ENCODE measurements at regions not wholly inside any gene's neighbourhood (a gene's known extent, or its start where the extent isn't known, plus 50 kb on each side); places are given as distances from the start of the nearest gene placed in this dataset.
"Not testable (repeated sequence)": the region's sequence is repeated elsewhere in the genome, so short reads cannot be mapped to it uniquely, and the experiment has no call there.

DNA sequence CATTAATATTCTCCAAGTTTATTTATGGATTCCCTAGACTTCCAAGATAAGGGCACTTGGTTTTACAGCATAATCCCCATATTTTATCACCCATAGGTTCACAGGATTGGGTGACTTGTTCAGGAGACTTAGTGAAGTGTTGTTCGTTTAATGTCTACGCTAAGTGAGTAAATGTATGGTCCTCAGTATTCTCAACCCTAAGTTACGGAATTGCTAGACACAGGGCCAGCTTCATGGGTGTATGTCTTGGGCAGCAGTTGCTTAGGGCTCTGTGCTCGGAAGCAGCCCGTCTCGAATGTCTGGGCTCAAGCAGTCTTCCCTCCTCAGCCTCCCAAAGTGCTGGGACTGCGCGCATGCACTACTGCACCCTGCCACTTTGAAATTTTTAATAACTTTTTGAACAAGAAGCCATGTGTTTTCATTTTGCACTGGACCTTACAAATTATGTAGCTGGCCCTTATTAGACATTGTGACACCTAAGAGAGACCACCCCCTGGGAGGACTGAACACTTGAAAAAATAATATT is 91.5 kb upstream of the ZNF217 start:
- no peak for DNase-seq

DNA sequence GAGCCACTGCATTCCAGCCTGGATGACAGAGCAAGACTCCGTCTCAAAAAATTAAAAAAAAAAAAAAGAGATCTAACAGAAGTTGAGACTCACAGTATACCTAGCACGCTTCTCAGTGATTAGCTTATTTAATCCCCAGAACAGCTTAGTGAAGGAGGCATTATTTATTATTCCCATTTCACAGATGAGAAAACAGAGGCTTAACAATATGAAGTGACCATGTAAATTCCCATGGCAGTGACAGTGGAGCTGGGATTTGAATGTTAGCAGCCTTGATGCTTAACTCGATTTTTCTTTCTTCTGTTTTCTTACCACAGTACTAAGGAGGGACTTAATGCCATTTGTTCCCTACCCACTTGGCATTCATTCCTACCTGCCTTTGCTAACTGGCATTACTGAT is 89.9 kb upstream of the ZNF217 start:
- DNase-seq: no peak

DNA sequence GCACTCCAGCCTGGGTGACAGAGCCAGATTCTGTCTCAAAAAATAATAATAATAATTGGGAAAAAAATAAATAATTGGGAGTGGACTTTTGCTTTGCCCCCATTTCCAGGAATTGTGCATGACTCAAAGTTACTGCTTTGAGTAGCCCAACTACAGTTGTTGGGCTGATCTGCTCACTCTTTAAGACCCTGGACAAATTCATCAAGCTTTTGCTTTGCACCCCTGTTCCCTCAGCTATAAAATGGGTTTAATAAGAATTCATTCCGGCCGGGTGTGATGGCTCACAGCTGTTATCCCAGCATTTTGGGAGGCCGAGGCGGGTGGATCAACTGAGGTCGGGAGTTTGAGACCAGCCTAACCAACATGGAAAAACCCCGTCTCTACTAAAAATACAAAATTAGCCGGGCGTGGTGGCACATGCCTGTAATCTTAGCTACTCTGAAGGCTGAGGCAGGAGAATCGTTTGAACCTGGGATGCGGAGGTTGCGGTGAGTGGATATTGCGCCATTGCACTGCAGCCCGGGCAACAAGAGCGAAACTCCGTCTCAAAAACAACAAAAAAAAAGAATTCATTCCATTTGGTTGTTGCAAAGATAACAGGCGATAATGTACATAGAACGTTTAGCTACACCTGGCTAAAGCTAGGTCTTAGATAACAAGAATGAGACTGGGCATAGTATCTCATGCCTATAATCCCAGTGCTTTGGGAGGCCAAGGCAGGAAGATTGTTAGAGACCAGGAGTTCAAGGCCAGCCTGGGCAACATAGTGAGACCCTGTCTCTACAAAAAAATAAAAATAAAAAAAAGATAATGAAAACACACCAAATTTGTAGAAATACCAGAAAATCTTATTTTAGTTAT is 87.9 kb upstream of the ZNF217 start:
- no peak for DNase-seq

- DNase-seq: no peak
These were observed 86.1 kb upstream of the ZNF217 start for GRCh38 chr20:53679597-53680309.

- no peak for DNase-seq
These were observed 85.5 kb upstream of the ZNF217 start for GRCh38 chr20:53678990-53679596.

DNA sequence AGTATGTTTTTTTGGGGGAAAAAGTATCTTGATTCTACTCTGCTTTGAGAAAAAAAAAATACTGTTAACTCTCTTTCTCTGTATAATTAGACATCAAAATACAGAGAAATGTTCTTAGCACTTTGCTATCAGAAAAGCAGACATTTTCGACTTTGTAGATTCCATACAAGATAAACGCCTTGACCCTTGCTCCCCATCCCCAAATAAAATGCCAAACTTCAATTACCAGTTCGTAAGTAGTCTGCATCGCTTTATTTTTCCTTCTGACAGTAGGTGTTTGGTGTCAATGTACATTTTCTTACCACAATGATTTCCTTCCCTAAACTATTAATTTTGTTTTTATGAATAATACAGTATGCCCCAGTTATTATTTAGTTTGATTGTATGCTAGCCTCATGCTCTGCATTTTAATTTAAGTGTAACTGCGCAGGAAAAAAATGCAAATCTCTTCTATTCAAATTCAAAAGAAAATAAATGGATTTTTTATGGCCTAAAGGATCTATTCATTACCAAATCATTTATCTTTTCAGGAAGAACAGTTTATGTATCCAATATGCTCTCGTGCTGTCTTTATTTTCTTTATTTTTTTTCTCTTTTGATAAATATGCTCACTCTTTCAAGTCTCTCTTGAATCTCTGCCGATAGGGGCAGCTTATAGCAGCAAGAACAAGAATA is 84.8 kb upstream of the ZNF217 start:
- DNase-seq: no peak

- DNase-seq: no peak
These were observed 84.0 kb upstream of the ZNF217 start for GRCh38 chr20:53677447-53678314.

GRCh38 chr20:53676987-53677386 is 83.3 kb upstream of the ZNF217 start:
- no peak for DNase-seq

GRCh38 chr20:53676519-53676822 is 82.8 kb upstream of the ZNF217 start:
- DNase-seq: no peak

DNA sequence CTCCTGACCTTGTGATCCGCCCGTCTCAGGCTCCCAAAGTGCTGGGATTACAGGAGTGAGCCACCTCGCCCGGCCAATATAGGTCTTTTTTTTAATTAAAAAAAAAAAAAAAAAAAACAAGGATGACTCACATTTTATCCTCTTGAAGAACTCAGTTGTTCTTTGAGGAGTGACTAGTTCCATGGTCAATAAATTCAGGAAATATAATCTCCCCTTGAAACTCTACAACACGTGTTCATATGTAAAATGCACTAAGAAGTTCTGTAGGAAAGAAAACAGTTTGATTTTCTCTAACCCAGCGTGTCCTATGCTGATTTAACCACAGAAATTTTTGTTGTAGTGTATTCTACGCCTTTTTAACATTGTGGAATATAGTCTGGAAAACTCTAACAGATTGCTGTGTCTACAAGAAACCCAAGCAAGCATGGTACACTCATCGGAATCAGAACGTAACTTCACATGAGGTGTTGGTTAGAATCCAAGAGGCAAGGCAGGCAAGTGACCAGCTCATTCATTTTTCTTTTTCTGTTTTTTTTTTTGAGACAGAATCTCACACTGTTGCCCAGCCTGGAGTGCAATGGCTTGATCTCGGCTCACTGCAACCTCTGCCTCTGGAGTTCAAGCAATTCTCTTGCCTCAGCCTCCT is 79.0 kb upstream of the ZNF217 start:
- no peak for DNase-seq

DNA sequence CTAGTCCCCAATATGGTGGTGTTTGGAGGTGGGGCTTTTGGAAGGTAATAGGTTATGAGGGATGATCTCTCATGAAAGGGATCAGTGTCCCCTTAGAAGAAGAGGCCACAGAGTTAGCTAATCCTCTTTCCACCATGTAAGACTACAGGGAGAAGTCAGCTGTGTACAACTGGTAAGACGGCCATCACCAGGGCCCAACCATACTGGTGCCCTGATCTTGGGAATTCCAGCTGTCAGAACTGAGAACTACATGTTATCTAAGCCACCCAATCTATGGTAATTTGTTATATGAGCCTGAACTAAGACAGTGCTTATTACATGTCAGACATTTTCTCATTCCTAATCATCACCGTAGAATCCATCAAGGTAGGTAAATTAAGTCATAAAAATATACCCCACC is 77.7 kb upstream of the ZNF217 start:
- DNase-seq: no peak

DNA sequence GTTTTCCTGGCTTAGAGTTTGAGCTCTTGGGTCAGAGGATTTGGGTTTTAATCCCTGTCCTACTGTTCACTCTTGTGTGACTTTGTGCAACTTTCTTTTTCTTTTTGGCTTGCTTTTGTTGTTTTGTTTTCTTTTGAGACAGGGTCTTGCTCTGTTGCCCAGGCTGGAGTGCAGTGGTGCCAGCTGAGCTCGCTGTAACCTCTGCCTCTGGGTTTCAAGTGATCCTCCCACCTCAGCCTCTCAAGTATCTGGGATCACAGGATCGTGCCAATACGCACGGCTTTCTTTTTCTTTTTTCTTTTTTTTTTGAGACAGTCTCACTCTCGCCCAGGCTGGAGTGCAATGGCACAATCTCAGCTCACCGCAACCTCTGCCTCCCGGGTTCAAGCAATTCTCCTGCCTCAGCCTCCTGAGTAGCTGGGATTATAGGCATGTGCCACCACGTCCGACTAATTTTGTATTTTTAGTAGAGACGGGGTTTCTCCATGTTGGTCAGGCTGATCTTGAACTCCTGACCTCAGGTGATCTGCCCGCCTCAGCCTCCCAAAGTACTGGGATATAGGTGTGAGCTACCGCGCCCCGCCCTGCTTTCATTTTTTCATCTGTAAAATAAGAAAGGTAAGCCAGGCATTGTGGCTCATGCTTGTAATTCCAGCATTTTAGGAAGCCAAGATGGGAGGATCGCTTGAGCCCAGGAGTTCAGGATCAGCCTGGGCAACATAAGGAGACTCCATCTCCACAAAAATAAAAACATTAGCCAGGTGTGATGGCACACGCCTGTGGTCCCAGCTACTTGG is 76.1 kb upstream of the ZNF217 start:
- not testable (repeated sequence) for DNase-seq

DNA sequence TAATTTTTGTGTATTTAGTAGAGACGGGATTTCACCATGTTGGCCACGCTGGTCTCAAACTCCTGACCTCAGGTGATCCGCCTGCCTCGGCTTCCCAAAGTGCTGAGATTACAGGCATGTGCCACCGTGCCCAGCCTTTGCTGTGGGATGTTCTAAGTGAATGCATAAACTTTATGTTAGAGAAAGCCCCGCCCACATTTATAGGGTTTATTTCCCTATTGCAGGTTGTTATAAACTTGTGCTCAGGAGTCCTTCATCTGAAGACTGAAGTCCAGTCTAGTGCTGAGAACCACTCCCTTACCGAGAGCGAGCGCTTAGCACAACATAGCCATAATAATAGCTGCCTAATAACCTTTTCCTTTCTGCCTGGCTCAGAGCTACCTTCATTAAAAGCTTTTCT is 75.4 kb upstream of the ZNF217 start:
- DNase-seq: no peak

DNA sequence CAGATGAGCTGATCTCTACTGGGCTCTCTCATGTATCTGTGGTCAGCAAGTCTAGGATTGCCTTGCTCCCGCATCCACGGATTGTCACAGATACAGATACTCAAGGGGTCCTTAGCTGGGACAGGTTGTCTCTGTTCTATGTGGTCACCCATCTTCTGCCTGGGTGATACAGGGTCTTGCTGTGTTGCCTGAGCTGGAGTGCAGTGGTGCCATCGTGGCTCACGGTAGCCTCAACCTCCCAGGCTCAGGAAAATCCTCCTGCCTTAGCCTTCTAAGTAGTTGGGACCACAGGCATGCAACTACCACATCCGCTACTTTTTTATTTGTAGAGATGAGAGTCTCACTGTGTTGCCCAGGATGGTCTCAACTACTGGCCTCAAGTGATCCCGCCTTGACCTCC is 72.5 kb upstream of the ZNF217 start:
- DNase-seq: no peak

DNA sequence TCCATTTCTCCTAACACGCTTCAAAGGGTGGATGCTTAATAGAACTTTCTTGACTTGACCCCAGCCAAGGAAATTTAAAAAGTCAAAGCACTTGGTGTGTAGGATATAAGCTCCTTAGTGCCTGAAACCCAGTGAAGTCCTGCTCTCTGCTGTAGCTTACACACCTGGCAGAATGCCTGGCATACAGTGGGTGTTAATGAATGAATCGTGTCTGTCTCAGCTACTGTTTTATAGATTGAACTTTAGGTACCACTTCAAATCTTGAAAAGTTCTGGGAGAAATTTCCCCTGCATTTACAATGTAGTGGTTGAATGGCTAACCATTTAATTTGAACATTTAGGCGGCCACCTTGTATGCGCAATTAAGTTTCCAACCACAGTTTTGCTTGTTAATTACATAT is 70.5 kb upstream of the ZNF217 start:
- DNase-seq: no peak

- DNase-seq: not testable (repeated sequence)
These were observed 69.9 kb upstream of the ZNF217 start for GRCh38 chr20:53663521-53663920.

GRCh38 chr20:53662595-53662994 is 69.0 kb upstream of the ZNF217 start:
- DNase-seq: no peak

- DNase-seq: no peak
These were observed 67.3 kb upstream of the ZNF217 start for GRCh38 chr20:53660947-53661381.

- no peak for DNase-seq
These were observed 66.7 kb upstream of the ZNF217 start for GRCh38 chr20:53660078-53660909.

- DNase-seq: no peak
These were observed 65.3 kb upstream of the ZNF217 start for GRCh38 chr20:53658973-53659372.
